ENCODE measurements at regions not wholly inside any gene's neighbourhood (a gene's known extent, or its start where the extent isn't known, plus 50 kb on each side); places are given as distances from the start of the nearest gene placed in this dataset.

DNA sequence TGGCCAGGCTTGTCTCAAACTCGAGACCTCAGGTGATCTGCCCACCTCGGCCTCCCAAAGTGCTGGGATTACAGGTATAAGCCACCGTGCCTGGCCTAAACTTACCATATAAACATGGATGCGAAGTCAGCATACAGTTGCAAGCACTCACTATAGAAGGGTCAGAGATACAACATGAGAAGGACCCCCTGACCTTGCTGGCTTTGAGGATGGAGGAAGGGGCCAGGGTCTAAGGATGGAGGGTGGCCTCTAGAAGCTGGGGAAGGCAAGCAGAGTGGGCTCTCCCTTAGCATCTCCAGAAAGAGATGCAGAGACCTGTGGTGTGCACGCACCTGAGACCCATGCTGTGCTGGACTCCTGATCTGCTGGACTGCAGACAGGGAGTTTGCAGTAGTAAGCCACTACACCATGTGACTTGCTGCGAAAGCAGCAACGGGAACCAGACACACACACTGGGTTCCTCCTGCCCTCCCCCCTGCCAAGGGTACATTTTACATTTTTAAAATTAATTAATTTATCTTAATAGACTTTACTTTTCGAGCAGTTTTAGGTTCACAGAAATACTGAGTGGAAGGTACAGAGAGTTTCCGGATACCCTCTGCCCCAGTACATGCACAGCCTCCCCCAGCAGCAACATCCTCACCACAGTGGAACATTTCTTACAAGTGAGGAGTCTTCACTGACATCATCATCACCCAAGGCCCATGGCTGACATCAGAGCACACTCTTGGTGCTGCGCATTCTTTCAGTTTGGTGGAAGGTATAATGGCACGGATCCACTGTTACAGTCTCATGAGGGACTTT is 170.1 kb upstream of the B3GAT1 start:
- TF ChIP-seq, protein P1, sequence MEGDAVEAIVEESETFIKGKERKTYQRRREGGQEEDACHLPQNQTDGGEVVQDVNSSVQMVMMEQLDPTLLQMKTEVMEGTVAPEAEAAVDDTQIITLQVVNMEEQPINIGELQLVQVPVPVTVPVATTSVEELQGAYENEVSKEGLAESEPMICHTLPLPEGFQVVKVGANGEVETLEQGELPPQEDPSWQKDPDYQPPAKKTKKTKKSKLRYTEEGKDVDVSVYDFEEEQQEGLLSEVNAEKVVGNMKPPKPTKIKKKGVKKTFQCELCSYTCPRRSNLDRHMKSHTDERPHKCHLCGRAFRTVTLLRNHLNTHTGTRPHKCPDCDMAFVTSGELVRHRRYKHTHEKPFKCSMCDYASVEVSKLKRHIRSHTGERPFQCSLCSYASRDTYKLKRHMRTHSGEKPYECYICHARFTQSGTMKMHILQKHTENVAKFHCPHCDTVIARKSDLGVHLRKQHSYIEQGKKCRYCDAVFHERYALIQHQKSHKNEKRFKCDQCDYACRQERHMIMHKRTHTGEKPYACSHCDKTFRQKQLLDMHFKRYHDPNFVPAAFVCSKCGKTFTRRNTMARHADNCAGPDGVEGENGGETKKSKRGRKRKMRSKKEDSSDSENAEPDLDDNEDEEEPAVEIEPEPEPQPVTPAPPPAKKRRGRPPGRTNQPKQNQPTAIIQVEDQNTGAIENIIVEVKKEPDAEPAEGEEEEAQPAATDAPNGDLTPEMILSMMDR (IDR thresholded peaks at IDR 0.05) = no peak
- TF ChIP-seq POLR2A (IDR thresholded peaks at IDR 0.05) = no peak

Measured in lower leg skin (tissue), 3 donors.